MM.1S (cell line): ENCODE measurements at regions not wholly inside any gene's neighbourhood (a gene's known extent, or its start where the extent isn't known, plus 50 kb on each side); places are given as distances from the start of the nearest gene placed in this dataset.

Experiments
- CTCF ChIP-seq: fragments of 300-600 bp; sonication (generic); IDR thresholded peaks from 2 replicates; pipeline ENCODE4 v1.5.1; 2016; ENCODE audit warnings: antibody characterized with exemption, low read length, mixed read lengths
- EZH2 ChIP-seq: fragments of 300-600 bp; sonication (generic); optimal IDR thresholded peaks from 2 replicates; pipeline ENCODE3; 2017; ENCODE audit warnings: low read depth, mild to moderate bottlenecking, antibody characterized with exemption, low read length, mixed read lengths
- EZH2phosphoT487 ChIP-seq: fragments of 300-600 bp; sonication (generic); IDR thresholded peaks from 2 replicates; pipeline ENCODE4 v1.6.1; 2018; ENCODE audit warnings: antibody characterized with exemption, low read length

- TF ChIP-seq CTCF: no peak
- no peak for TF ChIP-seq EZH2phosphoT487
- TF ChIP-seq EZH2: no peak
Observed at GRCh38 chr2:207469943-207470729, 59.6 kb upstream of the CREB1 start.
